Glutamatergic neuron (in vitro differentiated cells): ENCODE measurements at regions not wholly inside any gene's neighbourhood (a gene's known extent, or its start where the extent isn't known, plus 50 kb on each side); places are given as distances from the start of the nearest gene placed in this dataset.

ENCODE experiments used
- DNase-seq: peaks from one replicate; pipeline ENCODE4 v3.0.0; 2022
- H3K27ac Mint-ChIP-seq: one replicate; pipeline ENCODE4 v1.8.0; 2020; ENCODE audit warnings: mild to moderate bottlenecking, mixed read lengths, inconsistent platforms; ENCODE audit not compliant: unreplicated experiment
- H3K27me3 Mint-ChIP-seq: one replicate; pipeline ENCODE4 v1.8.0; 2020; ENCODE audit warnings: mild to moderate bottlenecking, moderate library complexity, mixed read lengths, inconsistent platforms; ENCODE audit not compliant: unreplicated experiment
- H3K36me3 Mint-ChIP-seq: one replicate; pipeline ENCODE4 v1.8.0; 2020; ENCODE audit warnings: mild to moderate bottlenecking, mixed read lengths, inconsistent platforms; ENCODE audit not compliant: unreplicated experiment
- H3K4me1 Mint-ChIP-seq: one replicate; pipeline ENCODE4 v1.8.0; 2020; ENCODE audit warnings: mild to moderate bottlenecking, low read depth, mixed read lengths, inconsistent platforms; ENCODE audit not compliant: unreplicated experiment
- H3K4me3 Mint-ChIP-seq: one replicate; pipeline ENCODE4 v1.8.0; 2020; ENCODE audit warnings: mild to moderate bottlenecking, mixed read lengths, inconsistent platforms; ENCODE audit not compliant: unreplicated experiment
- H3K9me3 Mint-ChIP-seq: one replicate; pipeline ENCODE4 v1.8.0; 2020; ENCODE audit warnings: mild to moderate bottlenecking, moderate library complexity, mixed read lengths, inconsistent platforms; ENCODE audit not compliant: unreplicated experiment
- TF ChIP-seq, protein P1 (sequence below): fragments of 200-600 bp; sonication (generic); IDR thresholded peaks from one replicate; pipeline ENCODE4 v1.5.0; 2021; ENCODE audit not compliant: partially characterized antibody, unreplicated experiment

DNA sequence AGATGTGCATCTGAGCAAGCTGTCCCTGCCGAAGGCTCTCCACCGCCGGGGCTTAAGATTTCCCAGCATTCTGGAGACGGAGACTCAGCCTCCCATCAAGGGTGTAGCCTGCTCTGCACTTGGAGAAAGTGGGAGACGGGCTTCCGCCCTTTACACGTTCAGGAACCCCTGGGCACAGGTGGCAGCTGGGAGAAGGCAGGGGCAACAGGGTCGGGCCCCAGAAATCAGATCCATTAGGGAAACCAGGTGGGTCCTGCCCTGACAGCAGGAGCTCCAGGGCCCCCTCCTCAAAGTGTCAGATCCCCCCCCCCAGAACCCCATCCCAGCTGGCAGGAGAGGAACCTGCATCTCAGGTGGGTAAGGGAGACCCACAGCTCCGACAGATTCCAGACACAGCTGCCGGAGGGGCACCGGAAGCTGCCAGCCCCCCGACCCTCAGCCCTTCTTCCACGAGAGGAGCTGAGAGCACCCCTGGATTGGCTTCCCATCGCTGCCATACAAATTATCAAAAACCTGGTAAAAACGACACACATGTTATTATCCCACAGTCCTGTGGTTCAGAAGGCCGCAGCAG is 236.6 kb downstream of the NPHP4 start:
- TF ChIP-seq, protein P1, sequence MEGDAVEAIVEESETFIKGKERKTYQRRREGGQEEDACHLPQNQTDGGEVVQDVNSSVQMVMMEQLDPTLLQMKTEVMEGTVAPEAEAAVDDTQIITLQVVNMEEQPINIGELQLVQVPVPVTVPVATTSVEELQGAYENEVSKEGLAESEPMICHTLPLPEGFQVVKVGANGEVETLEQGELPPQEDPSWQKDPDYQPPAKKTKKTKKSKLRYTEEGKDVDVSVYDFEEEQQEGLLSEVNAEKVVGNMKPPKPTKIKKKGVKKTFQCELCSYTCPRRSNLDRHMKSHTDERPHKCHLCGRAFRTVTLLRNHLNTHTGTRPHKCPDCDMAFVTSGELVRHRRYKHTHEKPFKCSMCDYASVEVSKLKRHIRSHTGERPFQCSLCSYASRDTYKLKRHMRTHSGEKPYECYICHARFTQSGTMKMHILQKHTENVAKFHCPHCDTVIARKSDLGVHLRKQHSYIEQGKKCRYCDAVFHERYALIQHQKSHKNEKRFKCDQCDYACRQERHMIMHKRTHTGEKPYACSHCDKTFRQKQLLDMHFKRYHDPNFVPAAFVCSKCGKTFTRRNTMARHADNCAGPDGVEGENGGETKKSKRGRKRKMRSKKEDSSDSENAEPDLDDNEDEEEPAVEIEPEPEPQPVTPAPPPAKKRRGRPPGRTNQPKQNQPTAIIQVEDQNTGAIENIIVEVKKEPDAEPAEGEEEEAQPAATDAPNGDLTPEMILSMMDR = no peak
- DNase-seq = no peak
- peaks cover 5% of the 10 kb centered on the region for H3K9me3 Mint-ChIP-seq
- peaks cover 6% of the 10 kb centered on the region for H3K27me3 Mint-ChIP-seq
- H3K4me3 Mint-ChIP-seq = no peak overlapping the region
- peaks cover 6% of the 10 kb centered on the region for H3K4me1 Mint-ChIP-seq
- no peak overlapping the region for H3K27ac Mint-ChIP-seq
- H3K36me3 Mint-ChIP-seq = no peaks in the 10 kb centered on the region

DNA sequence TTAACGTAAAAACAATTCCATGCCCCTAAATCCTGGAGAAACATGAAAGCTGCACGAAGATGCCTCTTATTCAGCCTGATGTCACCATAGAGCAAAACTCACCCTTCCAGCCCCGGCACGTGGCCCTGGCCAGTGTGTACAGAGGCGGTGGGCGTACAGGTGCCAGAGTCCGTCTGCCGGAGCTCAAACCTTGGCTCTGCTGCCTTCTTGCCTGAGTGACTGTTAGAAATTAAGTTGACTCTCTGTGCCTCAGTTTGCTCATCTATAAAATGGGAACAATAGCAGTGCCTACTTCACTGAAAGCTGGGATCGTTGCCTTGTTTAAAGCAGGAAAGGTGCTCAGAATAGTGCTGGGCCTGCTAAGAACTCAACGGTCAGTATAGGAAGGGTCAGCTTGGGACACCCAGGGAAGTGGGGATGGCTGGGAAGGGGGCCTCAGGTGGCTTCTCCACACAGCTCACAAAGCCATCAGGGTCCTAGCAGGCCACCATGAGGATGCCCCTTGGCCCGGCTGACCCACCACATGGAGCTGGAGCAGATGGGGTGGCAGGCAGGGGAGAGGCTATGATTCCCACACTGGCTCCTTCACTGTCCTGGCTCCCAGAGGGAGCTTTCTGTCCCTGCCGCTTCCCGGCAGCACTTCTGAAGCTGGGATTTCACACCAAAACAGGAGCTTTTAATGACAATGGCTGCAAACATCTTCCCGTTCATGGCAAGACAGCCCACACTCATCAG is 237.2 kb downstream of the NPHP4 start:
- peaks cover 6% of the 10 kb centered on the region for H3K4me1 Mint-ChIP-seq
- DNase-seq = no peak
- H3K4me3 Mint-ChIP-seq = no peak overlapping the region
- no peak overlapping the region for H3K27ac Mint-ChIP-seq
- TF ChIP-seq, protein P1 = no peak
- peaks cover 8% of the 10 kb centered on the region for H3K27me3 Mint-ChIP-seq
- peaks cover under 1% of the 10 kb centered on the region for H3K36me3 Mint-ChIP-seq
- H3K9me3 Mint-ChIP-seq = peaks cover 2% of the 10 kb centered on the region

DNA sequence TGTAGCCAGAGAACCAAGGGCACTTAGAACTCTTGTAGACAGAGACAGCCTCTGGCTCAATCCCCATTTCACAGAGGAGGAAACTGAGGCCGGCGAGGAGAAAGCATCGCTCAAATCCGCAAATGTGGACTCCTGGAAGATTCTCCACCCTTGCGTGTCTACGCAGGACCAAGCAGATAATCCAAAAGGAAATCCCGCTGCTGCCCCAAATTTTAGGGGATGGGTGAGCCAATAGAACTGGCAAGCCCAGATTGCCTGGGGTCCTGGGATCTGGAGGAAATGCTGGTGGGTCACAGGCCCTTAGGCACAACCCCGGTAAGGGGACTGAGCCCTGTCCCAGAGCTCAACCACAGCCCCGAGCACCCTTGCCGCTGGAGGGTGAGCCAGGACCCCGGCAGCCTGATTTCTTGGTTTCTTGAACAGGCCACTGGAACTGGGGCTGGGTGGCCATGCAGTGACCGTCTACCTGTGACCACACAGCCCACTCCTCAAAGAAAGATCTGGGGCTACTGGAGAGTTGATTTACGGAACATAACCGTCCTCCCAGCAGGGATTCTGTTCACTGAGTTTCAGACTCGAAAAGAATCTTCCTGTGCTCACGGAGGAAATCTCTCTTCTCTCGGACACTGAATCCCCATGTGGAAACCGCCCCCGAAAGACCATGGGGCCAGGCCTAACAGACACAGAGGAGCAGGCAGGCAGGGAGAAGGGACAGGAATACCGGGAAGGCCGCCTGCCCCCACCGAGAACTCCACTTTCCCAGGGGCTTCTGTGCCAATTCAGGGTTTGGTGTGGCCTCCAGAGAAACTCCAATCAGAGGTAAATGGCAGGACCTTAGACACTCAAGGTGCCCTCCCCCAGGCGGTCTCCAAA is 238.4 kb downstream of the NPHP4 start:
- H3K9me3 Mint-ChIP-seq = peaks cover 9% of the 10 kb centered on the region
- H3K4me1 Mint-ChIP-seq = peaks cover 11% of the 10 kb centered on the region
- peaks cover 17% of the 10 kb centered on the region for H3K27me3 Mint-ChIP-seq
- DNase-seq = no peak
- TF ChIP-seq, protein P1 = no peak
- peaks cover 9% of the 10 kb centered on the region for H3K36me3 Mint-ChIP-seq
- no peak overlapping the region for H3K27ac Mint-ChIP-seq
- H3K4me3 Mint-ChIP-seq = no peak overlapping the region

DNA sequence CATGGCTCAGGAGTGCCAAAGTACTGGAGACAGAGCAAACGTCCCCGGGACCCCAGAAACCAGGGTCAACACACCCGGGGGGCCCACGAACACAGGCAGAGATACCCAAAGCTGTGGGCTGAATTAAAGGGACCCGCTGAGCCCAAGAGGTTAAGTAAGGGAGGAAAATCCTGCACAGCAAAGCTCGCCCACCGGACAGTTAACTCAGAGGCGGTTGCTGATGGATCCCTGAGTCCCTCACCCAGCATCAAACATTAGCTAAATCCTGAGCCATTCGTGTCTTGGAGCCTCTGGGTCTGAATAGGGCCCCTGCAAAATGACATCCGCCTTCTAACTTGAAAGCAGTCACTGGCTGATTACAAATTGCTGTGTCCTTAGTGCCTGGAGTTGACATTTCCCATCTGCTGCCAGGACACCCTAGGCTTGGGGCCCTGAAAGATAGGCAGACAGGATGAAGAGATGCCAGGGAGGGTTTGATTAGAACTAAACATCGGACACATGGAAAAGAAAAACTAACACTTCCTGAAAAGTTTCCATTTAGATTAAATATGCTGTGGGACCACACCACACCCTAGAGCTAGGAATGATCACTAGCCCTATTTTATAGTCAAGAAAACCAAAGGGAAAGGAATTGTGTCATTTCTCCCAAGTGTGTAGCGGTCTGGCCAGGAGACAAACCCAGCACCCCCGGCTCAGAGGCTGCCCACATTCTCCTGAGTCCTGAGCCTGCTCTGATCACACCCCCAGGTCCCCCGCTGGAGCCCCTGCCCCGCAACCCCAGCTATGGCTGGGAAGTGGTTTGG is 239.3 kb downstream of the NPHP4 start:
- no peak overlapping the region for H3K4me3 Mint-ChIP-seq
- DNase-seq = peak; percentile 4
- TF ChIP-seq, protein P1 = no peak
- no peak overlapping the region for H3K27ac Mint-ChIP-seq
- H3K27me3 Mint-ChIP-seq = peaks cover 17% of the 10 kb centered on the region
- H3K36me3 Mint-ChIP-seq = peaks cover 9% of the 10 kb centered on the region
- H3K4me1 Mint-ChIP-seq = peaks cover 11% of the 10 kb centered on the region
- H3K9me3 Mint-ChIP-seq = peaks cover 9% of the 10 kb centered on the region
